ENCODE measurements at regions not wholly inside any gene's neighbourhood (a gene's known extent, or its start where the extent isn't known, plus 50 kb on each side); places are given as distances from the start of the nearest gene placed in this dataset.

- Histone ChIP-seq H3K27me3 (ENCODE audit: control insufficient read depth, insufficient read depth, low read length) (no peaks in the 10 kb centered on the region), H3K36me3 (ENCODE audit: control insufficient read depth, insufficient read depth, low read length) (no peaks in the 10 kb centered on the region), H3K4me3 (ENCODE audit: low read depth, low read length) (no peak overlapping the region)
- CTCF ChIA-PET, result no interaction called here
- POLR2A ChIA-PET, result no interaction called here
- no peak for DNase-seq (ENCODE audit: low read depth)
- TF ChIP-seq, protein P1, sequence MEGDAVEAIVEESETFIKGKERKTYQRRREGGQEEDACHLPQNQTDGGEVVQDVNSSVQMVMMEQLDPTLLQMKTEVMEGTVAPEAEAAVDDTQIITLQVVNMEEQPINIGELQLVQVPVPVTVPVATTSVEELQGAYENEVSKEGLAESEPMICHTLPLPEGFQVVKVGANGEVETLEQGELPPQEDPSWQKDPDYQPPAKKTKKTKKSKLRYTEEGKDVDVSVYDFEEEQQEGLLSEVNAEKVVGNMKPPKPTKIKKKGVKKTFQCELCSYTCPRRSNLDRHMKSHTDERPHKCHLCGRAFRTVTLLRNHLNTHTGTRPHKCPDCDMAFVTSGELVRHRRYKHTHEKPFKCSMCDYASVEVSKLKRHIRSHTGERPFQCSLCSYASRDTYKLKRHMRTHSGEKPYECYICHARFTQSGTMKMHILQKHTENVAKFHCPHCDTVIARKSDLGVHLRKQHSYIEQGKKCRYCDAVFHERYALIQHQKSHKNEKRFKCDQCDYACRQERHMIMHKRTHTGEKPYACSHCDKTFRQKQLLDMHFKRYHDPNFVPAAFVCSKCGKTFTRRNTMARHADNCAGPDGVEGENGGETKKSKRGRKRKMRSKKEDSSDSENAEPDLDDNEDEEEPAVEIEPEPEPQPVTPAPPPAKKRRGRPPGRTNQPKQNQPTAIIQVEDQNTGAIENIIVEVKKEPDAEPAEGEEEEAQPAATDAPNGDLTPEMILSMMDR (IDR thresholded peaks at IDR 0.05; ENCODE audit: insufficient read depth, low read depth, low read length), result no peak
Measured at GRCh38 chr18:51639541-51639940, 442.1 kb upstream of the MEX3C start.

- ChIA-PET POLR2A (no interaction called here), CTCF (no interaction called here)
- TF ChIP-seq, protein P1 (IDR thresholded peaks at IDR 0.05; ENCODE audit: insufficient read depth, low read depth, low read length), result no peak
- Histone ChIP-seq H3K36me3 (ENCODE audit: control insufficient read depth, insufficient read depth, low read length) (no peaks in the 10 kb centered on the region), H3K4me3 (ENCODE audit: low read depth, low read length) (no peak overlapping the region), H3K27me3 (ENCODE audit: control insufficient read depth, insufficient read depth, low read length) (no peaks in the 10 kb centered on the region)
- DNase-seq (ENCODE audit: low read depth), result no peak
Measured at GRCh38 chr18:51643483-51643882, 446.0 kb upstream of the MEX3C start.

DNA sequence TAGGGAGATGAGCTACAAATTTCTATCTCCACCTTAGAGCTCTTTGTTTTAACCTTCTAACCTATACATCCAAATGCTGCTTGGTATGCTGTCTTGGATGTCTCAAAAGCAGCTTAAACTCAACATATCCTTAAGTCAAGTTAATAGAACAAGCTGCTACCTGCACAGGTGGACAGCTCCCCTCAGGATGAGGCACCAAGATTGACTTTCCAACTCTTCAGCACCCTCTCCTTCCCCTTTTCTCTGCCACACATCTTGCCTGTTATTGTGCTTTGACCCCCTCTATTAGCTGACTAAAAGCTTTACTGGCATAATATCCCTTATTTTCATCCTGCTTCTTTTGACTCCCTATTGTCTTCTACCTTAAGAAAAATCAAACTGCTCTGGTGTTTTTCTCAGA lies 448.1 kb upstream of the MEX3C start:
- DNase-seq (ENCODE audit: low read depth), result no peak
- Histone ChIP-seq H3K27me3 (ENCODE audit: control insufficient read depth, insufficient read depth, low read length) (no peaks in the 10 kb centered on the region), H3K36me3 (ENCODE audit: control insufficient read depth, insufficient read depth, low read length) (no peaks in the 10 kb centered on the region), H3K4me3 (ENCODE audit: low read depth, low read length) (no peak overlapping the region)
- ChIA-PET POLR2A (no interaction called here), CTCF (interaction anchor here (1.1 kb wide), 1 partner anchor 24 kb away, joined by 4 read pairs; no protein-coding TSS in a partner anchor)
- TF ChIP-seq, protein P1 (IDR thresholded peaks at IDR 0.05; ENCODE audit: insufficient read depth, low read depth, low read length), result no peak

GRCh38 chr18:51647346-51647745 lies 449.9 kb upstream of the MEX3C start:
- CTCF ChIA-PET, result no interaction called here

DNA sequence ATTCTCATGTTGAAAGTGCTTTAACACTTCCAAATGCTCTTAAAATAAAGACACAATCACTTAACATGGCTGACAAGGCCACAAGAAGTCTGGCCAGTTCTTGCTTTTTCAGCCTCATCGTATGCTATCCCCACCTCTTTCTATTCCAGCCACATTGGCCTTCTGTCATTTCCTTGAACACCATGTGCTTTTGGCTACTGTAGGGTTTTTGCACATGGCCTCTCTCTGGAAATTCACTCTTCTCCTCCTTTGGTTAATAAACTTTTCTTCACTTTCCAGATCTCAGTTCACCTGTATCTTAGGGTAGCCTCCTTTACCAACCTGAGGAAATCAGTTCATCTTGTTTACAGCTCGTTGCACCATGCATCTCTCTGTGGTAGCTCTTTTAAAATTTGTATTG lies 450.5 kb upstream of the MEX3C start:
- ChIA-PET POLR2A (no interaction called here), CTCF (no interaction called here)
- Histone ChIP-seq H3K27me3 (ENCODE audit: control insufficient read depth, insufficient read depth, low read length) (no peaks in the 10 kb centered on the region), H3K36me3 (ENCODE audit: control insufficient read depth, insufficient read depth, low read length) (no peaks in the 10 kb centered on the region), H3K4me3 (ENCODE audit: low read depth, low read length) (no peak overlapping the region)
- DNase-seq (ENCODE audit: low read depth), result no peak
- TF ChIP-seq, protein P1 (IDR thresholded peaks at IDR 0.05; ENCODE audit: insufficient read depth, low read depth, low read length), result no peak

More at GRCh38 chr18:51647346-51647745, 449.9 kb upstream of the MEX3C start:
- no peaks in the 10 kb centered on the region for H3K27me3 ChIP-seq (ENCODE audit: control insufficient read depth, insufficient read depth, low read length)
- TF ChIP-seq, protein P1 (IDR thresholded peaks at IDR 0.05; ENCODE audit: insufficient read depth, low read depth, low read length), result no peak
- no peak overlapping the region for H3K4me3 ChIP-seq (ENCODE audit: low read depth, low read length)
- DNase-seq (ENCODE audit: low read depth), result no peak
- POLR2A ChIA-PET, result no interaction called here
- no peaks in the 10 kb centered on the region for H3K36me3 ChIP-seq (ENCODE audit: control insufficient read depth, insufficient read depth, low read length)
